HepG2 (cell line): ENCODE measurements at regions not wholly inside any gene's neighbourhood (a gene's known extent, or its start where the extent isn't known, plus 50 kb on each side); places are given as distances from the start of the nearest gene placed in this dataset.
A peak's percentile ranks its signal among the peaks of the same experiment; 100 is the strongest.

Experiments
- ATAC-seq: fragments of 200-7000 bp; cut with Tn5 transposase; 3 replicates; pipeline ENCODE4 v1.9.1; 2020; ENCODE audit warnings: mild to moderate bottlenecking, moderate library complexity
- BruUV-seq: library from RNA; stranded (reverse); fragments of 400-500 nt; replicated peaks from 2 replicates; lab custom pipeline; 2021; lab: Mats Ljungman, UMichigan
- CTCF ChIA-PET: fragments of 300-600 bp; formaldehyde crosslinking; extraction: SDS; loops from one replicate; lab custom pipeline; 2021; ENCODE audit warnings: low total read pairs, inconsistent platforms, low intra/inter-chr PET ratio; lab: Yijun Ruan, JAX
- POLR2A ChIA-PET: fragments of 350-600 bp; sonication (Branson Sonifier 250); formaldehyde crosslinking; loops from one replicate; lab custom pipeline; 2020; ENCODE audit warnings: antibody characterized with exemption, inconsistent platforms; lab: Yijun Ruan, JAX
- DNase-seq: peaks from one replicate; pipeline ENCODE4 v3.0.0-alpha.2; 2015; ENCODE audit warnings: low spot score
- FAIRE-seq: peaks from 3 replicates; lab custom pipeline; 2011; peaks lifted over from hg19 to GRCh38; lab: Jason Lieb, UNC
- H2AFZ ChIP-seq: one replicate; pipeline ENCODE4 v1.6.1; 2011; ENCODE audit warnings: low read length, inconsistent platforms
- H3K27ac ChIP-seq: fragments of 300-600 bp; 3 replicates; pipeline ENCODE4 v1.8.0; 2011; ENCODE audit warnings: mixed run types, mild to moderate bottlenecking, mixed read lengths, low read length, inconsistent platforms; ENCODE audit not compliant: insufficient read depth; ENCODE audit errors: extremely low read length
- H3K27me3 ChIP-seq, 2 experiments: fragments of 200-600 bp in 1 of 2; 2 replicates in 1 of 2; 3 replicates in 1 of 2; pipeline versions ENCODE4 v1.6.0 to v1.8.0; 2011; ENCODE audit warnings: low read length in 2 of 2, mild to moderate bottlenecking in 2 of 2, moderate library complexity in 2 of 2, inconsistent platforms in 1 of 2; ENCODE audit not compliant: insufficient read depth in 2 of 2, control insufficient read depth in 1 of 2
- H3K36me3 ChIP-seq, 2 experiments: fragments of 200-600 bp in 1 of 2; replicated peaks in 1 of 2; 2 replicates in 1 of 2; 3 replicates in 1 of 2; pipeline versions ENCODE4 v1.5.1 to v1.8.0; 2011; ENCODE audit warnings: low read length in 2 of 2, inconsistent platforms in 1 of 2; ENCODE audit not compliant: insufficient read depth in 2 of 2, control insufficient read depth in 1 of 2
- H3K4me1 ChIP-seq: 2 replicates; pipeline ENCODE4 v1.5.1; 2012; ENCODE audit warnings: low read length, inconsistent platforms; ENCODE audit not compliant: insufficient read depth
- H3K4me2 ChIP-seq: 2 replicates; pipeline ENCODE4 v1.6.0; 2011; ENCODE audit warnings: low read depth, low read length, inconsistent platforms
- H3K4me3 ChIP-seq, 3 experiments: fragments of 200-600 bp in 1 of 3; sonication (generic), shearing (Covaris generic) in 1 of 3; replicated peaks in 1 of 3; 2 replicates each; pipeline ENCODE4 v1.5.1; 2011 to 2016; ENCODE audit warnings: low read length in 3 of 3, inconsistent platforms in 2 of 3, low read depth in 2 of 3, mild to moderate bottlenecking in 2 of 3, control low read depth in 1 of 3, mixed read lengths in 1 of 3; ENCODE audit not compliant: insufficient read depth in 1 of 3
- H3K79me2 ChIP-seq: one replicate; pipeline ENCODE4 v1.6.1; 2011; ENCODE audit warnings: low read length, inconsistent platforms; ENCODE audit not compliant: insufficient read depth
- H3K9ac ChIP-seq: 2 replicates; pipeline ENCODE4 v1.6.0; 2011; ENCODE audit warnings: mild to moderate bottlenecking, low read depth, low read length, inconsistent platforms; ENCODE audit not compliant: insufficient read depth
- H3K9me3 ChIP-seq: 2 replicates; pipeline ENCODE4 v1.5.1; 2012; ENCODE audit warnings: mild to moderate bottlenecking, low read length
- H4K20me1 ChIP-seq: 2 replicates; pipeline ENCODE4 v1.6.0; 2011; ENCODE audit warnings: inconsistent platforms, mild to moderate bottlenecking, low read length, moderate library complexity; ENCODE audit not compliant: insufficient read depth
- ATM ChIP-seq: fragments of 450-650 bp; IDR thresholded peaks from 2 replicates; pipeline ENCODE4 v1.7.1; 2017; ENCODE audit warnings: mild to moderate bottlenecking, borderline replicate concordance
- ERF ChIP-seq: IDR thresholded peaks from 2 replicates; pipeline ENCODE4 v1.6.1; 2018; ENCODE audit warnings: missing biosample characterization, missing genetic modification reagents
- GPN1 ChIP-seq: sonication (generic); formaldehyde crosslinking; IDR thresholded peaks from 2 replicates; pipeline ENCODE4 v1.5.1; 2020; ENCODE audit warnings: missing genetic modification reagents, borderline replicate concordance
- JARID2 ChIP-seq: sonication (generic); formaldehyde crosslinking; IDR thresholded peaks from 2 replicates; pipeline ENCODE4 v1.8.1; 2023; ENCODE audit warnings: missing genetic modification reagents, inconsistent platforms; ENCODE audit not compliant: insufficient replicate concordance
- JDP2 ChIP-seq: sonication (generic); formaldehyde crosslinking; IDR thresholded peaks from 2 replicates; pipeline ENCODE4 v1.8.1; 2022; ENCODE audit warnings: missing genetic modification reagents, borderline replicate concordance
- MXD4 ChIP-seq: IDR thresholded peaks from 2 replicates; pipeline ENCODE4 v1.6.1; 2016; ENCODE audit warnings: mild to moderate bottlenecking, missing biosample characterization, missing genetic modification reagents
- PPARG ChIP-seq: conservative IDR thresholded peaks from 2 replicates; pipeline ENCODE4 v1.6.1; 2016; ENCODE audit warnings: missing biosample characterization, missing genetic modification reagents
- SNAPC5 ChIP-seq: sonication (generic); formaldehyde crosslinking; IDR thresholded peaks from 2 replicates; pipeline ENCODE4 v1.8.1; 2023; ENCODE audit warnings: mild to moderate bottlenecking, missing genetic modification reagents, borderline replicate concordance
- SOX5 ChIP-seq: IDR thresholded peaks from 2 replicates; pipeline ENCODE4 v1.6.1; 2016; ENCODE audit warnings: borderline replicate concordance
- STAG1 ChIP-seq: sonication (generic); formaldehyde crosslinking; IDR thresholded peaks from 2 replicates; pipeline ENCODE4 v1.4.0; 2020; ENCODE audit warnings: missing genetic modification reagents
- ZMYM4 ChIP-seq: sonication (generic); formaldehyde crosslinking; IDR thresholded peaks from 2 replicates; pipeline ENCODE4 v1.8.1; 2023; ENCODE audit warnings: mild to moderate bottlenecking, missing genetic modification reagents
- ZNF224 ChIP-seq: sonication (generic); formaldehyde crosslinking; IDR thresholded peaks from 2 replicates; pipeline ENCODE4 v1.5.0; 2020; ENCODE audit warnings: mild to moderate bottlenecking, missing genetic modification reagents
- ZNF678 ChIP-seq: sonication (generic); formaldehyde crosslinking; IDR thresholded peaks from 2 replicates; pipeline ENCODE4 v1.4.0; 2020; ENCODE audit warnings: mild to moderate bottlenecking, missing genetic modification reagents
- WGBS: methylation state at CpG from one replicate; pipeline ENCODE4 v1.1.6; 2017; ENCODE audit warnings: low lambda C conversion rate; 5-methylcytosine and 5-hydroxymethylcytosine counted together
- in situ Hi-C: cut with HindIII; loops from 2 replicates; pipeline ENCODE4 v1.10.0; 2017; ENCODE audit warnings: low pct_unique_long_range_greater_than_20kb; ENCODE audit not compliant: extremely low pct_ligation_motif_present
- intact Hi-C: fragments of 100-400 bp; cut with micrococcal nuclease; formaldehyde crosslinking; loops from one replicate; pipeline ENCODE4 v1.10.0; 2022; ENCODE audit not compliant: unreplicated experiment
- TF ChIP-seq, protein P1 (sequence below): sonication (generic); formaldehyde crosslinking; IDR thresholded peaks from 2 replicates; pipeline ENCODE4 v1.4.0; 2020; ENCODE audit warnings: missing genetic modification reagents
- TF ChIP-seq, protein P2 (sequence below): sonication (generic); formaldehyde crosslinking; IDR thresholded peaks from 2 replicates; pipeline ENCODE4 v1.5.1; 2020; ENCODE audit warnings: missing genetic modification reagents, mild to moderate bottlenecking, borderline replicate concordance
- TF ChIP-seq, protein P3 (sequence below): fragments of 450-650 bp; IDR thresholded peaks from 2 replicates; pipeline ENCODE4 v1.6.1; 2017

GRCh38 chr3:150255826-150256225 is 152.3 kb upstream of the TSC22D2 start (continued):
- TF ChIP-seq STAG1 (CRISPR knock-in tag): no peak
- no peak for TF ChIP-seq GPN1 (CRISPR knock-in tag)
- no peak for TF ChIP-seq JDP2 (CRISPR knock-in tag)
- TF ChIP-seq ZMYM4 (CRISPR knock-in tag): no peak

DNA sequence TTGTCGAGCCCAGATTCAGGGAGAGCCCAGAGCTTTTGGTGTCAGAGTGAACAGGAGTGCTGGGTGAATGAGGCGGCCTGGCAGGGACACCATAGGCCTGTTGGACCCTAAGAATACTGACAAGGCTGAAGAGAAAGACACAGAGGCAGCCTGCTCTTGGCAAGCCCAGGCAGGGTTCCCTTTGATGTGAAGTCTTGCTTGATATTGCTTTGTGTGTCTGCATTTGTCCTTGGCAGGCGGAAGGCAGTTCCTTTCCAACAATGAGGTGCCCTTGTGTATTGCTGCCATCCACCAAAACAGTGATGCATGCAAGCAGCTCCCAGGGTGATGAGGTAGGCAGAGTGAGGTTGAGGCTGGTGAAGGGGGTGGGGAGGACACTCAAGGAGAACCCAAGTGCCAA is 152.7 kb upstream of the TSC22D2 start:
- intact Hi-C loops: no loop called here
- no peak overlapping the region for H3K9ac ChIP-seq
- H3K27ac ChIP-seq: no peak overlapping the region
- H3K27me3 ChIP-seq: peaks cover 0 to 2% of the 10 kb centered on the region in 2 experiments; a peak in 2 of 5 replicates
- ATAC-seq: peak; percentile 56; the same call in 2 of the 3 replicates
- no peaks in the 10 kb centered on the region for H3K79me2 ChIP-seq
- 10% methylated on average over 3 of the region's 3 CpGs for WGBS
- H3K4me2 ChIP-seq: peak overlapping the region; percentile 30; the same call in 1 of the 2 replicates
- H2AFZ ChIP-seq: no peak overlapping the region
- in situ Hi-C loops: no loop called here
- TF ChIP-seq MXD4 (no peak), ZNF678 (no peak), SOX5 (CRISPR knock-in tag) (no peak), JARID2 (no peak), ERF (CRISPR knock-in tag) (no peak), SNAPC5 (CRISPR knock-in tag) (no peak), ZNF224 (CRISPR knock-in tag) (no peak), ATM (no peak), PPARG (CRISPR knock-in tag) (no peak)
- TF ChIP-seq, protein P1, sequence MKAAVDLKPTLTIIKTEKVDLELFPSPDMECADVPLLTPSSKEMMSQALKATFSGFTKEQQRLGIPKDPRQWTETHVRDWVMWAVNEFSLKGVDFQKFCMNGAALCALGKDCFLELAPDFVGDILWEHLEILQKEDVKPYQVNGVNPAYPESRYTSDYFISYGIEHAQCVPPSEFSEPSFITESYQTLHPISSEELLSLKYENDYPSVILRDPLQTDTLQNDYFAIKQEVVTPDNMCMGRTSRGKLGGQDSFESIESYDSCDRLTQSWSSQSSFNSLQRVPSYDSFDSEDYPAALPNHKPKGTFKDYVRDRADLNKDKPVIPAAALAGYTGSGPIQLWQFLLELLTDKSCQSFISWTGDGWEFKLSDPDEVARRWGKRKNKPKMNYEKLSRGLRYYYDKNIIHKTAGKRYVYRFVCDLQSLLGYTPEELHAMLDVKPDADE (CRISPR knock-in tag): no peak
- TF ChIP-seq, protein P2, sequence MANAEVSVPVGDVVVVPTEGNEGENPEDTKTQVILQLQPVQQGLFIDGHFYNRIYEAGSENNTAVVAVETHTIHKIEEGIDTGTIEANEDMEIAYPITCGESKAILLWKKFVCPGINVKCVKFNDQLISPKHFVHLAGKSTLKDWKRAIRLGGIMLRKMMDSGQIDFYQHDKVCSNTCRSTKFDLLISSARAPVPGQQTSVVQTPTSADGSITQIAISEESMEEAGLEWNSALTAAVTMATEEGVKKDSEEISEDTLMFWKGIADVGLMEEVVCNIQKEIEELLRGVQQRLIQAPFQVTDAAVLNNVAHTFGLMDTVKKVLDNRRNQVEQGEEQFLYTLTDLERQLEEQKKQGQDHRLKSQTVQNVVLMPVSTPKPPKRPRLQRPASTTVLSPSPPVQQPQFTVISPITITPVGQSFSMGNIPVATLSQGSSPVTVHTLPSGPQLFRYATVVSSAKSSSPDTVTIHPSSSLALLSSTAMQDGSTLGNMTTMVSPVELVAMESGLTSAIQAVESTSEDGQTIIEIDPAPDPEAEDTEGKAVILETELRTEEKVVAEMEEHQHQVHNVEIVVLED (CRISPR knock-in tag): no peak
- TF ChIP-seq, protein P3, sequence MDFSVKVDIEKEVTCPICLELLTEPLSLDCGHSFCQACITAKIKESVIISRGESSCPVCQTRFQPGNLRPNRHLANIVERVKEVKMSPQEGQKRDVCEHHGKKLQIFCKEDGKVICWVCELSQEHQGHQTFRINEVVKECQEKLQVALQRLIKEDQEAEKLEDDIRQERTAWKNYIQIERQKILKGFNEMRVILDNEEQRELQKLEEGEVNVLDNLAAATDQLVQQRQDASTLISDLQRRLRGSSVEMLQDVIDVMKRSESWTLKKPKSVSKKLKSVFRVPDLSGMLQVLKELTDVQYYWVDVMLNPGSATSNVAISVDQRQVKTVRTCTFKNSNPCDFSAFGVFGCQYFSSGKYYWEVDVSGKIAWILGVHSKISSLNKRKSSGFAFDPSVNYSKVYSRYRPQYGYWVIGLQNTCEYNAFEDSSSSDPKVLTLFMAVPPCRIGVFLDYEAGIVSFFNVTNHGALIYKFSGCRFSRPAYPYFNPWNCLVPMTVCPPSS: no peak
- TF ChIP-seq, all 625 proteins: peak for 0
- H3K4me3 ChIP-seq: no peak overlapping the region
- peak; percentile 7 for DNase-seq
- FAIRE-seq: no peak
- H3K36me3 ChIP-seq: no peaks in the 10 kb centered on the region
- H4K20me1 ChIP-seq: no peaks in the 10 kb centered on the region
- no TSS peak for BruUV-seq
- H3K4me1 ChIP-seq: peaks cover 30% of the 10 kb centered on the region
- ChIA-PET CTCF (no interaction called here), POLR2A (no interaction called here)
- no peaks in the 10 kb centered on the region for H3K9me3 ChIP-seq
